ENCODE measurements at regions not wholly inside any gene's neighbourhood (a gene's known extent, or its start where the extent isn't known, plus 50 kb on each side); places are given as distances from the start of the nearest gene placed in this dataset.

DNA sequence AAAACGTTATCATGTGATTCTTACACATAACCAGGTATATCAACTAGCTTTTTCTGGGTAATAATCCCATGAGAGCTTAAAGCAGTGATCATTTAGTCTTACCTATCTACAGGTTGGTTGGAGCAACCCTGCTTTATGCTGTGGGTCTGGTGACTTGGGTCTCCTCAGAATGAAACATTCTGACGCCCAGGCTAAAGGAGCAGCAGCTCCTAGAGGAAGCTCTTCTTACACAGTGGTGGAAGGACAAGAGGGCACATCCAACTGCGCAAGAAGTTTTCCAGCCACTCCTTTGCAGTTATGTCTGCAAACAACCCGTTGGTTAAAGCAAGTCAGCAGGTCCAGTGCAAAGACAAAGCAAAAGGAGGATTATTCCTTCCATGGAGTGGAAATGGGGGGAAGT is 377.5 kb downstream of the EDEM1 start:
- TF ChIP-seq, protein P1, sequence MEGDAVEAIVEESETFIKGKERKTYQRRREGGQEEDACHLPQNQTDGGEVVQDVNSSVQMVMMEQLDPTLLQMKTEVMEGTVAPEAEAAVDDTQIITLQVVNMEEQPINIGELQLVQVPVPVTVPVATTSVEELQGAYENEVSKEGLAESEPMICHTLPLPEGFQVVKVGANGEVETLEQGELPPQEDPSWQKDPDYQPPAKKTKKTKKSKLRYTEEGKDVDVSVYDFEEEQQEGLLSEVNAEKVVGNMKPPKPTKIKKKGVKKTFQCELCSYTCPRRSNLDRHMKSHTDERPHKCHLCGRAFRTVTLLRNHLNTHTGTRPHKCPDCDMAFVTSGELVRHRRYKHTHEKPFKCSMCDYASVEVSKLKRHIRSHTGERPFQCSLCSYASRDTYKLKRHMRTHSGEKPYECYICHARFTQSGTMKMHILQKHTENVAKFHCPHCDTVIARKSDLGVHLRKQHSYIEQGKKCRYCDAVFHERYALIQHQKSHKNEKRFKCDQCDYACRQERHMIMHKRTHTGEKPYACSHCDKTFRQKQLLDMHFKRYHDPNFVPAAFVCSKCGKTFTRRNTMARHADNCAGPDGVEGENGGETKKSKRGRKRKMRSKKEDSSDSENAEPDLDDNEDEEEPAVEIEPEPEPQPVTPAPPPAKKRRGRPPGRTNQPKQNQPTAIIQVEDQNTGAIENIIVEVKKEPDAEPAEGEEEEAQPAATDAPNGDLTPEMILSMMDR (IDR thresholded peaks at IDR 0.05), result no peak
- TF ChIP-seq POLR2AphosphoS5 (IDR thresholded peaks at IDR 0.05) (no peak), POLR2A (IDR thresholded peaks at IDR 0.05; ENCODE audit: low read depth) (no peak), EP300 (IDR thresholded peaks at IDR 0.05) (no peak)
